ENCODE measurements at regions not wholly inside any gene's neighbourhood (a gene's known extent, or its start where the extent isn't known, plus 50 kb on each side); places are given as distances from the start of the nearest gene placed in this dataset.
"Not testable (repeated sequence)": the region's sequence is repeated elsewhere in the genome, so short reads cannot be mapped to it uniquely, and the experiment has no call there.

GRCh38 chr2:129802290-129802689 lies 177.2 kb upstream of the RAB6C start:
- H3K4me3 Mint-ChIP-seq, result no peak overlapping the region
- CTCF ChIA-PET, result no interaction called here
- no peaks in the 10 kb centered on the region for H3K36me3 Mint-ChIP-seq
- H3K27ac Mint-ChIP-seq, result no peak overlapping the region
- H3K27me3 Mint-ChIP-seq, result peaks cover 8% of the 10 kb centered on the region
- H3K4me1 Mint-ChIP-seq, result no peaks in the 10 kb centered on the region
- DNase-seq (no peak), ATAC-seq (no peak)
- H3K9me3 Mint-ChIP-seq (ENCODE audit: low read depth), result no peaks in the 10 kb centered on the region

DNA sequence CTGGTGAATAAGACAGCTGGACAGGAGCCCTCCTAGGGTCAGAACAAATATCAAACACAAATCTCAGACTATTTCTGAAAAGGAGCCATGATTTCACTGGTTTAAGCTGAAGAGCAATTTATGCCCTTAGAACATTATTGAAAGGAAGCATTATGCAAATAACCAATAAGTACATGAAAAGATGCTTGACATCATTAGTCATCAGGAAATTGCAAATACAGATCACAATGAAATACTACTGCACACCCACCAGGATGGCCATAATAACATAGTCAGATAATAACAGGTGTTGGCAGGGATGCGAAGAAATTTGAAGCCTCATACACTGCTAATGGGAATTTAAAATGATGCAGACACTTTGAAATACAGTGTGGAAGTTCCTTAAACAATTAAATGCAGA lies 176.4 kb upstream of the RAB6C start:
- Mint-ChIP-seq H3K9me3 (ENCODE audit: low read depth) (no peaks in the 10 kb centered on the region), H3K36me3 (no peaks in the 10 kb centered on the region), H3K27ac (no peak overlapping the region), H3K4me3 (no peak overlapping the region), H3K4me1 (no peaks in the 10 kb centered on the region), H3K27me3 (peaks cover 8% of the 10 kb centered on the region)
- CTCF ChIA-PET, result no interaction called here
- DNase-seq (no peak), ATAC-seq (no peak)

- H3K36me3 Mint-ChIP-seq, result no peaks in the 10 kb centered on the region
Observed at GRCh38 chr2:129803871-129804270, 175.6 kb upstream of the RAB6C start.

DNA sequence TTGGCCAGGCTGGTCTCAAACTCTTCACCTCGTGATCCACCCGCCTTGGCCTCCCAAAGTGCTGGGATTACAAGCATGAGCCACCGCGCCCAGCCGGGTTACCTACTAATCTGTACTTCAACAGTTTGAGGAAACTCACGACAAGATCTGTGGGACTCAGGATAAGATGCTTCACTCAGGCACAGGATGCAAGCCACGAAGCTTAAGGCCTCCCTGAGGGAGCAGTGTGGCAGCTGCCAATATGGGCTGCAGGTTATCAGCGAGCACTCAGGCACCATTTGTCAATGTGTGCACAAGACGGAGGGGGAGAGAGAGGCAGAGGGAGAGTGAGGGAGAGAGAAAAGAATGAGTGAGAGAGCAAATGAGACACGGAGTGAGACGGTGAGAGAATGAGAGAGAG lies 173.6 kb upstream of the RAB6C start:
- Mint-ChIP-seq H3K9me3 (ENCODE audit: low read depth) (no peaks in the 10 kb centered on the region), H3K27me3 (peaks cover 22% of the 10 kb centered on the region), H3K4me1 (no peaks in the 10 kb centered on the region), H3K36me3 (no peaks in the 10 kb centered on the region), H3K27ac (no peak overlapping the region), H3K4me3 (no peak overlapping the region)
- DNase-seq (no peak), ATAC-seq (no peak)
- CTCF ChIA-PET, result no interaction called here

More at GRCh38 chr2:129803871-129804270, 175.6 kb upstream of the RAB6C start:
- Mint-ChIP-seq H3K4me1 (no peaks in the 10 kb centered on the region), H3K4me3 (no peak overlapping the region), H3K9me3 (ENCODE audit: low read depth) (no peaks in the 10 kb centered on the region), H3K27me3 (peaks cover 11% of the 10 kb centered on the region), H3K27ac (no peak overlapping the region)
- CTCF ChIA-PET, result no interaction called here
- DNase-seq, result no peak
- ATAC-seq, result no peak

DNA sequence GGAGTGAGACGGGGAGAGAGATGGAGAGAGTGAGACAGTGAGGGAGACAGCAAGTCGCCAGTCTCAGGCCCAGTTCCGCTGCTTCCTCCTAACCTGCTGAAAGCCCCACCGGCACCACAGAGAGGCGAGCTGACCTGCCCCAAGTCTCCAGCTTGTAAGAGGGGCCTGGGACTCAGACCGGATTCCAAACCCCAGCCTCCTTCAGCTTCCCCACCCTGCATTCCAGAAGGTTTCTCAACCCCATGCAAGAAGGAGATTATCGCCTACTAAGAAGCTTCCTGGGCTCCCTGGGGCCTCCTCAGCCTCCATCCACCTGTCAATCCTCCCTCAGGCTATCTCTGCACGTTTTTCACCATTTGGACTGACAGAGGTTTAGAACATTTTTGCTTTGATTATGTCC lies 173.1 kb upstream of the RAB6C start:
- H3K9me3 Mint-ChIP-seq (ENCODE audit: low read depth), result no peaks in the 10 kb centered on the region
- no peak for ATAC-seq
- peaks cover 26% of the 10 kb centered on the region for H3K27me3 Mint-ChIP-seq
- CTCF ChIA-PET, result no interaction called here
- H3K4me3 Mint-ChIP-seq, result no peak overlapping the region
- no peak for DNase-seq
- H3K27ac Mint-ChIP-seq, result no peak overlapping the region
- no peaks in the 10 kb centered on the region for H3K36me3 Mint-ChIP-seq
- no peaks in the 10 kb centered on the region for H3K4me1 Mint-ChIP-seq

- Mint-ChIP-seq H3K27me3 (peaks cover 20% of the 10 kb centered on the region), H3K4me3 (no peak overlapping the region), H3K27ac (no peak overlapping the region), H3K4me1 (no peaks in the 10 kb centered on the region), H3K36me3 (no peaks in the 10 kb centered on the region), H3K9me3 (ENCODE audit: low read depth) (no peaks in the 10 kb centered on the region)
- CTCF ChIA-PET, result no interaction called here
- DNase-seq (no peak), ATAC-seq (no peak)
Observed at GRCh38 chr2:129806990-129807389, 172.5 kb upstream of the RAB6C start.

DNA sequence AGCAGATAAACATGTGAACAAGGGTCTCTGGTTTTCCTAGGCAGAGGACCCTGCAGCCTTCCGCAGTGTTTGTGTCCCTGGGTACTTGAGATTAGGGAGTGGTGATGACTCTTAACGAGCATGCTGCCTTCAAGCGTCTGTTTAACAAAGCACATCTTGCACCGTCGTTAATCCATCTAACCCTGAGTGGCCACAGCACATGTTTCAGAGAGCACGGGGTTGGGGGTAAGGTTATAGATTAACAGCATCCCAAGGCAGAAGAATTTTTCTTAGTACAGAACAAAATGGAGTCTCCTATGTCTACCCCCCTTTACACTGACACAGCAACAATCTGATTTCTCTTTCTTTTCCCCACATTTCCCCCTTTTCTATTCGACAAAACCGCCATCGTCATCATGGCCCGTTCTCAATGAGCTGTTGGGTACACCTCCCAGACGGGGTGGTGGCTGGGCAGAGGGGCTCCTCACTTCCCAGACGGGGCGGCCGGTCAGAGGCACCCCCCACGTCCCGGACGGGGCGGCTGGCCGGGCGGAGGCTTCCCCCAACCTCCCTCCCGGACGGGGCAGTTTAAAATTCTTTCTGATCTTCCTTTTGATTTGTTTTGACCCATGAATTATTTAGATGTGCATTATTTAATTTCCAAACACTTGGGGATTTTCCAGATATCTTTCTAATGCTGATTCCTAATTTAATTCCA lies 171.7 kb upstream of the RAB6C start:
- H3K36me3 Mint-ChIP-seq; CTCF ChIA-PET; ATAC-seq; H3K4me3 Mint-ChIP-seq; H3K4me1 Mint-ChIP-seq; H3K9me3 Mint-ChIP-seq (ENCODE audit: low read depth); DNase-seq; H3K27ac Mint-ChIP-seq: not testable (repeated sequence)
- H3K27me3 Mint-ChIP-seq, result peaks cover 19% of the 10 kb centered on the region

DNA sequence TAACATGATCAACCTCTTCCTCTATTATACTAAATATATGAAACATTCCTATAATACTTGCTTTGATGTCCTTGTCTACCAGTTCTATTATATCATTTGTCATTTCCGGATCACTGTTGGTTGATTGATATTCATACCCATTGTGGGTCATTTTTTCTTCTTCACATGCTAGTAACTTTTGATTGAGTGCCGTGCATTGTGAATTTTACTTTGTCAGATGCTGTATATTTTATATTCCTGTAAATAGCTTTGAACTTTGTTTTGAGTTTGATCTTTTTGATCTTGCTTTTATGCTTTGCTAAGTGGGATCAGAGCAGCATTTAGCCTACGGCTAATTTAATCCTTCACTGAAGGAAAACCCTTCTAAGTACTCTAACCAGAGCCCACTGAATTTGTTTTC lies 168.9 kb upstream of the RAB6C start:
- no peaks in the 10 kb centered on the region for H3K9me3 Mint-ChIP-seq (ENCODE audit: low read depth)
- CTCF ChIA-PET, result no interaction called here
- H3K4me1 Mint-ChIP-seq, result no peaks in the 10 kb centered on the region
- peaks cover 19% of the 10 kb centered on the region for H3K27me3 Mint-ChIP-seq
- no peak overlapping the region for H3K4me3 Mint-ChIP-seq
- no peak for ATAC-seq
- no peak for DNase-seq
- H3K27ac Mint-ChIP-seq, result no peak overlapping the region
- no peaks in the 10 kb centered on the region for H3K36me3 Mint-ChIP-seq

GRCh38 chr2:129812071-129812470 lies 167.4 kb upstream of the RAB6C start:
- DNase-seq, result no peak

GRCh38 chr2:129812654-129813053 lies 166.8 kb upstream of the RAB6C start:
- CTCF ChIA-PET, result no interaction called here
- no peaks in the 10 kb centered on the region for H3K4me1 Mint-ChIP-seq
- no peaks in the 10 kb centered on the region for H3K36me3 Mint-ChIP-seq
- ATAC-seq, result no peak
- H3K4me3 Mint-ChIP-seq, result no peak overlapping the region
- no peak for DNase-seq
- H3K9me3 Mint-ChIP-seq (ENCODE audit: low read depth), result no peaks in the 10 kb centered on the region
- H3K27ac Mint-ChIP-seq, result no peak overlapping the region
- H3K27me3 Mint-ChIP-seq, result peaks cover 19% of the 10 kb centered on the region

More at GRCh38 chr2:129812071-129812470, 167.4 kb upstream of the RAB6C start:
- Mint-ChIP-seq H3K27me3 (peaks cover 19% of the 10 kb centered on the region), H3K4me1 (no peaks in the 10 kb centered on the region), H3K27ac (no peak overlapping the region), H3K9me3 (ENCODE audit: low read depth) (no peaks in the 10 kb centered on the region), H3K36me3 (no peaks in the 10 kb centered on the region), H3K4me3 (no peak overlapping the region)
- ATAC-seq, result no peak
- CTCF ChIA-PET, result no interaction called here

- Mint-ChIP-seq H3K27ac (no peak overlapping the region), H3K4me1 (no peaks in the 10 kb centered on the region), H3K27me3 (peaks cover 19% of the 10 kb centered on the region), H3K4me3 (no peak overlapping the region), H3K36me3 (no peaks in the 10 kb centered on the region), H3K9me3 (ENCODE audit: low read depth) (no peaks in the 10 kb centered on the region)
- DNase-seq, result no peak
- no peak for ATAC-seq
- CTCF ChIA-PET, result no interaction called here
Observed at GRCh38 chr2:129813404-129813803, 166.1 kb upstream of the RAB6C start.

- ATAC-seq, result no peak
- DNase-seq, result no peak
- Mint-ChIP-seq H3K4me1 (no peaks in the 10 kb centered on the region), H3K4me3 (no peak overlapping the region), H3K36me3 (no peaks in the 10 kb centered on the region), H3K9me3 (ENCODE audit: low read depth) (no peaks in the 10 kb centered on the region), H3K27me3 (no peaks in the 10 kb centered on the region), H3K27ac (no peak overlapping the region)
- CTCF ChIA-PET, result no interaction called here
Observed at GRCh38 chr2:129816813-129817574, 162.5 kb upstream of the RAB6C start.

GRCh38 chr2:129819855-129820254 lies 159.6 kb upstream of the RAB6C start:
- no peaks in the 10 kb centered on the region for H3K27me3 Mint-ChIP-seq
- H3K9me3 Mint-ChIP-seq (ENCODE audit: low read depth), result no peaks in the 10 kb centered on the region
- no peak for ATAC-seq

GRCh38 chr2:129820908-129821307 lies 158.6 kb upstream of the RAB6C start:
- no peaks in the 10 kb centered on the region for H3K27me3 Mint-ChIP-seq
- H3K9me3 Mint-ChIP-seq (ENCODE audit: low read depth), result no peaks in the 10 kb centered on the region
- DNase-seq (no peak), ATAC-seq (no peak)
- CTCF ChIA-PET, result no interaction called here
- H3K27ac Mint-ChIP-seq, result no peak overlapping the region
- H3K36me3 Mint-ChIP-seq, result no peaks in the 10 kb centered on the region
- H3K4me1 Mint-ChIP-seq, result no peaks in the 10 kb centered on the region
- H3K4me3 Mint-ChIP-seq, result no peak overlapping the region

More at GRCh38 chr2:129819855-129820254, 159.6 kb upstream of the RAB6C start:
- Mint-ChIP-seq H3K4me1 (no peaks in the 10 kb centered on the region), H3K27ac (no peak overlapping the region), H3K4me3 (no peak overlapping the region), H3K36me3 (no peaks in the 10 kb centered on the region)
- CTCF ChIA-PET, result no interaction called here
- DNase-seq, result no peak

Measured in activated CD8-positive, alpha-beta memory T cell treated with anti-CD3 and anti-CD28 coated beads, Interleukin-2, amount 10 ng/mL, durations not matched to agents 7 days and 5 days (primary cell).